ENCODE measurements at regions not wholly inside any gene's neighbourhood (a gene's known extent, or its start where the extent isn't known, plus 50 kb on each side); places are given as distances from the start of the nearest gene placed in this dataset.

GRCh38 chr2:66255136-66255535 lies 179.8 kb upstream of the MEIS1 start:
- no peak for TF ChIP-seq CTCF (IDR thresholded peaks at IDR 0.05; ENCODE audit: insufficient read depth, low read length, poor library complexity, severe bottlenecking)
- TF ChIP-seq EZH2phosphoT487 (conservative IDR thresholded peaks at IDR 0.05; ENCODE audit: low read length): no peak
